GM19463 (cell line): ENCODE measurements at regions not wholly inside any gene's neighbourhood (a gene's known extent, or its start where the extent isn't known, plus 50 kb on each side); places are given as distances from the start of the nearest gene placed in this dataset.
A peak's percentile ranks its signal among the peaks of the same experiment; 100 is the strongest.

Experiments
- ATAC-seq: cut with Tn5 transposase; IDR thresholded peaks from one replicate; pipeline ENCODE4 v1.9.1; 2021; ENCODE audit warnings: mild to moderate bottlenecking, moderate library complexity; ENCODE audit not compliant: unreplicated experiment

- ATAC-seq = no peak
Observed at GRCh38 chr7:22913158-22913557, 90.5 kb upstream of the TOMM7 start.

- no peak for ATAC-seq
Observed at GRCh38 chr7:22911889-22912288, 89.2 kb upstream of the TOMM7 start.

- no peak for ATAC-seq
Observed at GRCh38 chr7:22909917-22910316, 87.3 kb upstream of the TOMM7 start.

- no peak for ATAC-seq
Observed at GRCh38 chr7:22907805-22908204, 85.2 kb upstream of the TOMM7 start.

GRCh38 chr7:22900784-22901183, 78.1 kb upstream of the TOMM7 start:
- no peak for ATAC-seq

- no peak for ATAC-seq
Observed at GRCh38 chr7:22900101-22900500, 77.5 kb upstream of the TOMM7 start.

- ATAC-seq = no peak
Observed at GRCh38 chr7:22896917-22897316, 74.3 kb upstream of the TOMM7 start.

GRCh38 chr7:22895828-22896165, 73.1 kb upstream of the TOMM7 start:
- no peak for ATAC-seq

GRCh38 chr7:22895140-22895827, 72.6 kb upstream of the TOMM7 start:
- ATAC-seq = no peak

- ATAC-seq = no peak
Observed at GRCh38 chr7:22894546-22894945, 71.9 kb upstream of the TOMM7 start.

GRCh38 chr7:22890773-22891172, 68.1 kb upstream of the TOMM7 start:
- no peak for ATAC-seq

- peak; percentile 87 for ATAC-seq
Observed at GRCh38 chr7:22885797-22886261, 63.2 kb upstream of the TOMM7 start.

GRCh38 chr7:22884911-22885788, 62.5 kb upstream of the TOMM7 start:
- peak; percentile 45 for ATAC-seq

GRCh38 chr7:22882106-22882505, 59.5 kb upstream of the TOMM7 start:
- no peak for ATAC-seq

- no peak for ATAC-seq
Observed at GRCh38 chr7:22879709-22880306, 57.2 kb upstream of the TOMM7 start.

GRCh38 chr7:22879280-22879679, 56.6 kb upstream of the TOMM7 start:
- no peak for ATAC-seq

- no peak for ATAC-seq
Observed at GRCh38 chr7:22876986-22877729, 54.5 kb upstream of the TOMM7 start.

- no peak for ATAC-seq
Observed at GRCh38 chr7:22875470-22875869, 52.8 kb upstream of the TOMM7 start.

GRCh38 chr7:22874904-22875303, 52.3 kb upstream of the TOMM7 start:
- no peak for ATAC-seq
